ENCODE measurements at regions not wholly inside any gene's neighbourhood (a gene's known extent, or its start where the extent isn't known, plus 50 kb on each side); places are given as distances from the start of the nearest gene placed in this dataset.

DNA sequence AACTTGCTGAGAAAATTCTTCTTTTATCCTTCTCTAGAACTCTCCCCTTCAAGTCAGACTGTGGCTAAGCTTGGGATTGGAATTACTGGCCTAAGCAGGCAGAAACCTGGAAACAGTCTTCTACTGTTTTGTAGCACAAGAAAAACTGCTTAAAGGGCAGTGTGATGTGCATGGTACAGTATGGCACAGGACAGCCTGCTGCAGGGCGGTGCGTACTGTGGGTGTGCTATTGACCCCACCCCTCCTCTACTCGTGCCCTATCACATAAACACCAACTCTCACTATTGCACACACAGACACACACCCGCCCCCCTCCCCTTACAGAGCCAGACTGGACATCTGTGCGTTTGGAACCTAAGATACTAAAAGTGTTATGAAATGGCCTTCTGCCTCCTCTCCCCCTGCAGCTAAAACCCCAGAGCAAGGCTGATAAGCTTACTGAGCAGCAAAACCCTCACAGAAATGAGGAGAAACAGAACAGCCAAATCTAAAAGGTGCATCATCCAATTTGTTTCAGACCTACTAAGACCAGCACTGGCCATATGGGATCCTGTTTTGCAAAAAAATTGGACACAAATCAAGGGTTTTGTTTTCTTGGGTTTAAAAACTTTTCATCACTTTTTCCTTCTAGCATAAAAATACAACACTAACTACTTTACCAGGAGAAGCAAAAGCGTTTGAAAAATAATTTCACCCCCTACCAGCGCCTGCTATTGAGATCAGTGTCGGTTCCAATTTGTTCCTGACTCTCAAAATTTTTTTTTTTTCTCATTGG, 355.8 kb upstream of the LYPLAL1 start:
- TF ChIP-seq, protein P1, sequence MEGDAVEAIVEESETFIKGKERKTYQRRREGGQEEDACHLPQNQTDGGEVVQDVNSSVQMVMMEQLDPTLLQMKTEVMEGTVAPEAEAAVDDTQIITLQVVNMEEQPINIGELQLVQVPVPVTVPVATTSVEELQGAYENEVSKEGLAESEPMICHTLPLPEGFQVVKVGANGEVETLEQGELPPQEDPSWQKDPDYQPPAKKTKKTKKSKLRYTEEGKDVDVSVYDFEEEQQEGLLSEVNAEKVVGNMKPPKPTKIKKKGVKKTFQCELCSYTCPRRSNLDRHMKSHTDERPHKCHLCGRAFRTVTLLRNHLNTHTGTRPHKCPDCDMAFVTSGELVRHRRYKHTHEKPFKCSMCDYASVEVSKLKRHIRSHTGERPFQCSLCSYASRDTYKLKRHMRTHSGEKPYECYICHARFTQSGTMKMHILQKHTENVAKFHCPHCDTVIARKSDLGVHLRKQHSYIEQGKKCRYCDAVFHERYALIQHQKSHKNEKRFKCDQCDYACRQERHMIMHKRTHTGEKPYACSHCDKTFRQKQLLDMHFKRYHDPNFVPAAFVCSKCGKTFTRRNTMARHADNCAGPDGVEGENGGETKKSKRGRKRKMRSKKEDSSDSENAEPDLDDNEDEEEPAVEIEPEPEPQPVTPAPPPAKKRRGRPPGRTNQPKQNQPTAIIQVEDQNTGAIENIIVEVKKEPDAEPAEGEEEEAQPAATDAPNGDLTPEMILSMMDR (IDR thresholded peaks at IDR 0.05; ENCODE audit: low read depth, low read length) = no peak
- Histone ChIP-seq H3K27ac (peak overlapping the region; percentile 51), H3K27me3 (ENCODE audit: insufficient read depth, low read depth, severe bottlenecking) (no peaks in the 10 kb centered on the region), H3K4me3 (ENCODE audit: low read depth, low read length) (peak overlapping the region; percentile 21), H3K36me3 (no peaks in the 10 kb centered on the region), H3K9me3 (ENCODE audit: severe bottlenecking) (no peaks in the 10 kb centered on the region)
- DNase-seq = peak; percentile 47

DNA sequence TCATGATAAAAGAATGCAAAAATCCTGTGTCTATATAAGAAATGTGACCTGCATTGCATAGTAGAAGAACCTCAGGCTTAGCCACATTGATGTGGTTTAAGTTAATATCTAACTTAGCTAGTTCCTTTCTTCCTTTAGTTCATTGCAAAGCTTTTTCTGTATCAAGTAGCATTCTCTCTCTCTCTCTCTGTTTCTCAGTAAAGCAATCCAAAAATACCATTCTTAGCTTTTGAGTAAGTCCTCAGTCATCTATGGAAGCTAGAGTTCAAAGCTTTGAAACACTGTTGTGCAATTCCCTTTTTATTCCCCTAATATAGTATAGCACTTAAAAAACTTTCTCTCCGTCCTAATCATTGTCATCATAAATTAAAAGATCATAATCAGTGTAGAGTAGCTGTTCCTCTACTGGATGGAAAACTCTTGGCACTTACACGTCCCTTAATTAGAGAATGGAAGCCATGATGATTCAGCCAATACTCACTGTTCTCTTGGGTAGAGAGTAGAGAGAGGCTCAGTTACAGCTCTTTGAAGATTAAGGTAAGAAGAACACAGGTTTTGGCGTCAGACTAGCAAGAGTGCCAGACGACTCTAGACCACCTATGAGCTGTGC, 350.3 kb upstream of the LYPLAL1 start:
- no peak overlapping the region for H3K27ac ChIP-seq
- H3K9me3 ChIP-seq (ENCODE audit: severe bottlenecking) = no peaks in the 10 kb centered on the region
- H3K27me3 ChIP-seq (ENCODE audit: insufficient read depth, low read depth, severe bottlenecking) = no peaks in the 10 kb centered on the region
- no peaks in the 10 kb centered on the region for H3K36me3 ChIP-seq
- no peak for DNase-seq
- H3K4me3 ChIP-seq (ENCODE audit: low read depth, low read length) = no peak overlapping the region
- TF ChIP-seq, protein P1 (IDR thresholded peaks at IDR 0.05; ENCODE audit: low read depth, low read length) = no peak

DNA sequence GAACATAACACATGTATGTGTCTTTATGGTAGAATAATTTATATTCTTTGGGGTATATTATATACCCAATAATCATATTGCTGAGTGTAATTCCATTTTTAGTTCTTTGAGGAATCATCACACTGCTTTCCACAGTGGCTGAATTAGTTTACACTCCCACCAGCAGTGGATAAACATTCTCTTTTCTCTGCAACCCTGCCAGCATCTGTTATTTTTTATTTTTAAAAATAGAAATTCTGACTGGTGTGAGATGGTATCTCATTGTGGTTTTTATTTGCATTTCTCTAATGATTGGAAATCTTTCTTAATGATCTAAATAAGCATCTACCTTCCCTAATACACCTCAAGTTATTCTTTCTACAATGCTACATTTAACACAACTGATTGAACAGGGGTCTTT, 346.2 kb upstream of the LYPLAL1 start:
- H3K36me3 ChIP-seq = no peaks in the 10 kb centered on the region
- H3K27ac ChIP-seq = no peak overlapping the region
- no peak overlapping the region for H3K4me3 ChIP-seq (ENCODE audit: low read depth, low read length)
- H3K27me3 ChIP-seq (ENCODE audit: insufficient read depth, low read depth, severe bottlenecking) = no peaks in the 10 kb centered on the region
- DNase-seq = no peak
- TF ChIP-seq, protein P1 (IDR thresholded peaks at IDR 0.05; ENCODE audit: low read depth, low read length) = no peak
- no peaks in the 10 kb centered on the region for H3K9me3 ChIP-seq (ENCODE audit: severe bottlenecking)

DNA sequence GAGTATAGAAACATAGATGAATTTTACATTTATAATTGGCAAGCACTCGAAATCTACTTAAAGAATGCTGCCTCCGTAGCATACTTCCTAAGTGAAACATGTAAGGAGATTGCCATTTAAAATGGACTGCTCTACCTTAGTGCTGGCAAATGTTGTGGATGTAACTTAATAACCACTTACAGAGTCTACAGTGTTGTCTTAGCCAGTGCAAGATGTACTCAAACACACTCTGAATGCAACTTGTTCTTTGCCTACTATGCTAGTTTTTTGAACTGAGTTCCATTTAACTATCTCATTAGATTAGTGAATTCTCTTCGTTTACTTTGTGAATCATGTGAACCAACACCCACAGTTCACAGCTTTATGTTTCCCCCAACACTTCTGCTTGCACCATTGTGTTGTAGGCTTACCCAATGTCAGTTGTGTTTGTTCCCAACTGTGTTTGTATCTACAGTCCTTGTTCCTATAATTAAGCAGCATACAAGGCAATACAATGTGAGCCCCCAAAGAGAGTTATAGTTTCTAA, 345.5 kb upstream of the LYPLAL1 start:
- TF ChIP-seq, protein P1 (IDR thresholded peaks at IDR 0.05; ENCODE audit: low read depth, low read length) = no peak
- DNase-seq = no peak
- Histone ChIP-seq H3K9me3 (ENCODE audit: severe bottlenecking) (no peaks in the 10 kb centered on the region), H3K36me3 (no peaks in the 10 kb centered on the region), H3K27me3 (ENCODE audit: insufficient read depth, low read depth, severe bottlenecking) (no peaks in the 10 kb centered on the region), H3K4me3 (ENCODE audit: low read depth, low read length) (no peak overlapping the region), H3K27ac (no peak overlapping the region)

DNA sequence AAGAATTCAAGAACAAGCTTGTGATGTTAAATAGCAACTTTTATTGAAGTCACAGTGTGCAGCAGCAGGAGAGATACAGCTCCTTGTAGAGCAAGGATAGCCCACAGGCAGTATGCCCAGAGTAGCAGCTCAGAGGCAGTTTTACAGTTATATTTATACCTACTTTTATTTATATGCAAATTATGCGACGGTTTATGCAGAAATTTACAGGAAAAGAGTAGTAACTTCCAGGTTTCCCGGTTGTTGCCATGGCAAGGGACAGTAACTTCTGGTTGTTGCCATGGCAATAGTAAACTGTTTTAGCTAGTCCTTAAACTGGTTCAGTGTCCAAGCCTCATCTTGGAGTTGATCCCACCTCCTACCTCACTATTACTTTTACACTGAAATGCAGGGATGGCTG, 344.6 kb upstream of the LYPLAL1 start:
- H3K27ac ChIP-seq = no peak overlapping the region
- H3K4me3 ChIP-seq (ENCODE audit: low read depth, low read length) = no peak overlapping the region
- TF ChIP-seq, protein P1 (IDR thresholded peaks at IDR 0.05; ENCODE audit: low read depth, low read length) = no peak
- no peaks in the 10 kb centered on the region for H3K27me3 ChIP-seq (ENCODE audit: insufficient read depth, low read depth, severe bottlenecking)
- DNase-seq = no peak
- H3K36me3 ChIP-seq = no peaks in the 10 kb centered on the region
- no peaks in the 10 kb centered on the region for H3K9me3 ChIP-seq (ENCODE audit: severe bottlenecking)
